Prostate gland (tissue), 2 donors: ENCODE measurements at regions not wholly inside any gene's neighbourhood (a gene's known extent, or its start where the extent isn't known, plus 50 kb on each side); places are given as distances from the start of the nearest gene placed in this dataset.

Experiments
- DNase-seq: peaks from one replicate; pipeline ENCODE4 v3.0.0-alpha.2; 2019; ENCODE audit warnings: low spot score
- H3K27ac ChIP-seq, 2 donors: fragments of 200-600 bp; sonication (generic); 2 replicates each; pipeline ENCODE4 v1.5.1; 2017 to 2019
- H3K27me3 ChIP-seq: fragments of 200-600 bp; sonication (generic); replicated peaks from 2 replicates; pipeline ENCODE4 v1.5.1; 2019; ENCODE audit not compliant: insufficient read depth
- H3K36me3 ChIP-seq, 2 donors: fragments of 200-600 bp; sonication (generic); 1 replicate in 1 of 2; 2 replicates in 1 of 2; pipeline versions ENCODE4 v1.5.1 to v1.8.1; 2017 to 2019
- H3K4me1 ChIP-seq: fragments of 200-600 bp; sonication (generic); replicated peaks from 2 replicates; pipeline ENCODE4 v1.5.1; 2019
- H3K4me3 ChIP-seq, 2 donors: fragments of 200-600 bp; sonication (generic); 2 replicates each; pipeline ENCODE4 v1.5.1; 2017 to 2019
- H3K9me3 ChIP-seq: fragments of 200-600 bp; sonication (generic); 2 replicates; pipeline ENCODE4 v1.5.1; 2017
- CTCF ChIP-seq, 4 experiments: fragments of 200-600 bp in 2 of 4; fragments of 450-650 bp in 2 of 4; sonication (generic) in 2 of 4; IDR thresholded peaks; 1 replicate in 3 of 4; 2 replicates in 1 of 4; pipeline ENCODE4 v1.5.1; 2016 to 2019; ENCODE audit warnings: antibody characterized with exemption in 4 of 4, mild to moderate bottlenecking in 2 of 4, moderate library complexity in 2 of 4
- POLR2A ChIP-seq: fragments of 450-650 bp; IDR thresholded peaks from one replicate; pipeline ENCODE4 v1.6.1; 2016; ENCODE audit warnings: antibody characterized with exemption, mild to moderate bottlenecking
- POLR2AphosphoS5 ChIP-seq: sonication (generic); formaldehyde crosslinking; IDR thresholded peaks from one replicate; pipeline ENCODE4 v1.6.1; 2017; ENCODE audit warnings: antibody characterized with exemption
- WGBS: methylation state at CpG from one replicate; pipeline ENCODE4 v1.1.5; 2018; 5-methylcytosine and 5-hydroxymethylcytosine counted together
- intact Hi-C: fragments of 100-400 bp; cut with DNase I; formaldehyde crosslinking; loops from one replicate; pipeline ENCODE4 v1.14.2; 2022

GRCh38 chr17:36856222-36856621 lies 81.1 kb upstream of the LHX1 start:
- 48% methylated on average over 7 of the region's 7 CpGs for WGBS
- TF ChIP-seq POLR2AphosphoS5 (no peak), CTCF (IDR thresholded peaks at IDR 0.05) (no peak), POLR2A (no peak)

GRCh38 chr17:36856903-36857381 lies 80.3 kb upstream of the LHX1 start:
- TF ChIP-seq POLR2A (no peak), POLR2AphosphoS5 (peak; percentile 46)
- Histone ChIP-seq H3K27ac (no peak overlapping the region), H3K9me3 (no peaks in the 10 kb centered on the region), H3K36me3 (no peaks in the 10 kb centered on the region), H3K4me1 (no peaks in the 10 kb centered on the region), H3K4me3 (no peak overlapping the region), H3K27me3 (no peaks in the 10 kb centered on the region)
- 18% methylated on average over 16 of the region's 16 CpGs for WGBS
- DNase-seq = peak; percentile 39
- intact Hi-C loops = no loop called here

More at GRCh38 chr17:36856222-36856621, 81.1 kb upstream of the LHX1 start:
- no peaks in the 10 kb centered on the region for H3K4me1 ChIP-seq
- H3K4me3 ChIP-seq = no peak overlapping the region
- no peak overlapping the region for H3K27ac ChIP-seq
- no peaks in the 10 kb centered on the region for H3K27me3 ChIP-seq
- no peaks in the 10 kb centered on the region for H3K9me3 ChIP-seq
- DNase-seq = no peak
- no peaks in the 10 kb centered on the region for H3K36me3 ChIP-seq
- intact Hi-C loops = no loop called here

GRCh38 chr17:36857698-36858097 lies 79.6 kb upstream of the LHX1 start:
- H3K27me3 ChIP-seq = no peaks in the 10 kb centered on the region

GRCh38 chr17:36858119-36859002 lies 78.9 kb upstream of the LHX1 start:
- no peak overlapping the region for H3K27ac ChIP-seq
- no peaks in the 10 kb centered on the region for H3K9me3 ChIP-seq
- intact Hi-C loops = no loop called here
- TF ChIP-seq POLR2AphosphoS5 (no peak), POLR2A (no peak), CTCF (IDR thresholded peaks at IDR 0.05) (no peak)
- H3K27me3 ChIP-seq = no peaks in the 10 kb centered on the region
- 89% methylated on average over 18 of the region's 20 CpGs for WGBS
- no peak for DNase-seq
- no peak overlapping the region for H3K4me3 ChIP-seq
- H3K36me3 ChIP-seq = no peaks in the 10 kb centered on the region
- no peaks in the 10 kb centered on the region for H3K4me1 ChIP-seq

More at GRCh38 chr17:36857698-36858097, 79.6 kb upstream of the LHX1 start:
- 63% methylated on average over 13 of the region's 13 CpGs for WGBS
- Histone ChIP-seq H3K4me1 (no peaks in the 10 kb centered on the region), H3K9me3 (no peaks in the 10 kb centered on the region), H3K36me3 (no peaks in the 10 kb centered on the region), H3K4me3 (no peak overlapping the region), H3K27ac (no peak overlapping the region)
- DNase-seq = no peak
- TF ChIP-seq CTCF (IDR thresholded peaks at IDR 0.05) = no peak
- no peak for TF ChIP-seq POLR2A
- intact Hi-C loops = no loop called here

GRCh38 chr17:36859003-36859300 lies 78.3 kb upstream of the LHX1 start:
- no peaks in the 10 kb centered on the region for H3K27me3 ChIP-seq
- no peak for DNase-seq
- H3K4me3 ChIP-seq = no peak overlapping the region
- no peaks in the 10 kb centered on the region for H3K36me3 ChIP-seq
- WGBS = 85% methylated on average over 10 of the region's 10 CpGs
- H3K9me3 ChIP-seq = no peaks in the 10 kb centered on the region
- intact Hi-C loops = no loop called here
- no peak overlapping the region for H3K27ac ChIP-seq
- TF ChIP-seq POLR2AphosphoS5 (no peak), POLR2A (no peak)
- no peaks in the 10 kb centered on the region for H3K4me1 ChIP-seq

- Histone ChIP-seq H3K4me1 (no peaks in the 10 kb centered on the region), H3K4me3 (no peak overlapping the region), H3K36me3 (no peaks in the 10 kb centered on the region), H3K9me3 (no peaks in the 10 kb centered on the region), H3K27me3 (no peaks in the 10 kb centered on the region), H3K27ac (no peak overlapping the region)
- DNase-seq = no peak
- 72% methylated on average over 11 of the region's 11 CpGs for WGBS
- intact Hi-C loops = no loop called here
- TF ChIP-seq POLR2A (no peak), CTCF (IDR thresholded peaks at IDR 0.05) (no peak), POLR2AphosphoS5 (no peak)
These were observed 77.6 kb upstream of the LHX1 start for GRCh38 chr17:36859706-36860105.
